Lung (tissue), 11 donors: ENCODE measurements at regions not wholly inside any gene's neighbourhood (a gene's known extent, or its start where the extent isn't known, plus 50 kb on each side); places are given as distances from the start of the nearest gene placed in this dataset.

Experiments used
- ATAC-seq: fragments of 200-7000 bp; cut with Tn5 transposase; one replicate; pipeline ENCODE4 v1.9.1; 2020; ENCODE audit warnings: moderate number of reproducible peaks; ENCODE audit not compliant: insufficient read depth, low FRiP score
- DNase-seq, 3 donors: peaks; one replicate each; pipeline ENCODE4 v3.0.0-alpha.2; 2013 to 2017
- H3K27ac ChIP-seq, 2 donors: one replicate each; pipeline ENCODE4 v1.5.1; 2013; ENCODE audit warnings: mild to moderate bottlenecking in 2 of 2, moderate library complexity in 2 of 2, control low read depth in 1 of 2, inconsistent platforms in 1 of 2, low read depth in 1 of 2, low read length in 1 of 2
- H3K27me3 ChIP-seq, 3 donors: one replicate each; pipeline ENCODE4 v1.5.1; 2013; ENCODE audit warnings: low read length in 2 of 3; ENCODE audit not compliant: control insufficient read depth in 3 of 3, insufficient read depth in 3 of 3
- H3K36me3 ChIP-seq, 4 donors: one replicate each; pipeline ENCODE4 v1.5.1; 2013; ENCODE audit warnings: low read length in 4 of 4, mild to moderate bottlenecking in 1 of 4, moderate library complexity in 1 of 4; ENCODE audit not compliant: control insufficient read depth in 4 of 4, insufficient read depth in 4 of 4
- H3K4me1 ChIP-seq, 5 donors: one replicate each; pipeline ENCODE4 v1.5.1; 2013; ENCODE audit warnings: low read length in 5 of 5, mild to moderate bottlenecking in 2 of 5, moderate library complexity in 1 of 5; ENCODE audit not compliant: control insufficient read depth in 5 of 5, insufficient read depth in 5 of 5
- H3K4me3 ChIP-seq: one replicate; pipeline ENCODE4 v1.5.1; 2013; ENCODE audit warnings: mild to moderate bottlenecking, control low read depth, moderate library complexity
- H3K9ac ChIP-seq, 2 donors: one replicate each; pipeline ENCODE4 v1.5.1; 2013; ENCODE audit warnings: low read length in 2 of 2, control low read depth in 1 of 2; ENCODE audit not compliant: insufficient read depth in 1 of 2
- H3K9me3 ChIP-seq, 4 donors: one replicate each; pipeline ENCODE4 v1.5.1; 2013; ENCODE audit warnings: low read length in 3 of 4, mild to moderate bottlenecking in 1 of 4, moderate library complexity in 1 of 4; ENCODE audit not compliant: control insufficient read depth in 4 of 4, insufficient read depth in 3 of 4
- WGBS, 2 donors: extraction: QIAGEN DNeasy Blood & Tissue Kit; methylation state at CpG; one replicate each; pipeline ENCODE4 v1.1.7; 2013; 5-methylcytosine and 5-hydroxymethylcytosine counted together
- TF ChIP-seq, protein P1 (sequence below): IDR thresholded peaks from 2 replicates; pipeline ENCODE4 v1.5.1; 2012; ENCODE audit warnings: mild to moderate bottlenecking; ENCODE audit errors: control extremely low read depth, extremely low read depth
- donor health status: control.
- donor health status: control.
- donor health status: Bipolar disorder and iron deficiency.
- donor health status: healthy.
- donor health status: DM: yes; HTN: yes; CAD: no.

GRCh38 chr6:128767705-128768104 lies 115.2 kb upstream of the LAMA2 start:
- ATAC-seq, result no peak
- Histone ChIP-seq H3K4me1 (peaks cover 0 to 3% (median 0%) of the 10 kb centered on the region in 5 donors), H3K9ac (no peak overlapping the region), H3K4me3 (no peak overlapping the region), H3K27ac (no peak overlapping the region), H3K9me3 (peaks cover 0 to 7% (median 2%) of the 10 kb centered on the region in 4 donors), H3K36me3 (no peaks in the 10 kb centered on the region), H3K27me3 (no peaks in the 10 kb centered on the region)
- DNase-seq, result no peak
- WGBS, 2 donors, result 60 to 62% methylated on average over 1 of the region's 1 CpG
- TF ChIP-seq, protein P1, sequence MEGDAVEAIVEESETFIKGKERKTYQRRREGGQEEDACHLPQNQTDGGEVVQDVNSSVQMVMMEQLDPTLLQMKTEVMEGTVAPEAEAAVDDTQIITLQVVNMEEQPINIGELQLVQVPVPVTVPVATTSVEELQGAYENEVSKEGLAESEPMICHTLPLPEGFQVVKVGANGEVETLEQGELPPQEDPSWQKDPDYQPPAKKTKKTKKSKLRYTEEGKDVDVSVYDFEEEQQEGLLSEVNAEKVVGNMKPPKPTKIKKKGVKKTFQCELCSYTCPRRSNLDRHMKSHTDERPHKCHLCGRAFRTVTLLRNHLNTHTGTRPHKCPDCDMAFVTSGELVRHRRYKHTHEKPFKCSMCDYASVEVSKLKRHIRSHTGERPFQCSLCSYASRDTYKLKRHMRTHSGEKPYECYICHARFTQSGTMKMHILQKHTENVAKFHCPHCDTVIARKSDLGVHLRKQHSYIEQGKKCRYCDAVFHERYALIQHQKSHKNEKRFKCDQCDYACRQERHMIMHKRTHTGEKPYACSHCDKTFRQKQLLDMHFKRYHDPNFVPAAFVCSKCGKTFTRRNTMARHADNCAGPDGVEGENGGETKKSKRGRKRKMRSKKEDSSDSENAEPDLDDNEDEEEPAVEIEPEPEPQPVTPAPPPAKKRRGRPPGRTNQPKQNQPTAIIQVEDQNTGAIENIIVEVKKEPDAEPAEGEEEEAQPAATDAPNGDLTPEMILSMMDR, result no peak

- H3K36me3 ChIP-seq, result no peaks in the 10 kb centered on the region
- peaks cover 0 to 7% (median 2%) of the 10 kb centered on the region in 4 donors for H3K9me3 ChIP-seq
- H3K4me3 ChIP-seq, result no peak overlapping the region
- TF ChIP-seq, protein P1, result no peak
- WGBS, 2 donors, result 65 to 70% methylated on average over 1 of the region's 1 CpG
- ATAC-seq, result no peak
- no peaks in the 10 kb centered on the region for H3K27me3 ChIP-seq
- no peak overlapping the region for H3K9ac ChIP-seq
- peaks cover 0 to 3% (median 0%) of the 10 kb centered on the region in 5 donors for H3K4me1 ChIP-seq
- no peak for DNase-seq
- H3K27ac ChIP-seq, result no peak overlapping the region
These were observed 115.8 kb upstream of the LAMA2 start for GRCh38 chr6:128767150-128767549.

DNA sequence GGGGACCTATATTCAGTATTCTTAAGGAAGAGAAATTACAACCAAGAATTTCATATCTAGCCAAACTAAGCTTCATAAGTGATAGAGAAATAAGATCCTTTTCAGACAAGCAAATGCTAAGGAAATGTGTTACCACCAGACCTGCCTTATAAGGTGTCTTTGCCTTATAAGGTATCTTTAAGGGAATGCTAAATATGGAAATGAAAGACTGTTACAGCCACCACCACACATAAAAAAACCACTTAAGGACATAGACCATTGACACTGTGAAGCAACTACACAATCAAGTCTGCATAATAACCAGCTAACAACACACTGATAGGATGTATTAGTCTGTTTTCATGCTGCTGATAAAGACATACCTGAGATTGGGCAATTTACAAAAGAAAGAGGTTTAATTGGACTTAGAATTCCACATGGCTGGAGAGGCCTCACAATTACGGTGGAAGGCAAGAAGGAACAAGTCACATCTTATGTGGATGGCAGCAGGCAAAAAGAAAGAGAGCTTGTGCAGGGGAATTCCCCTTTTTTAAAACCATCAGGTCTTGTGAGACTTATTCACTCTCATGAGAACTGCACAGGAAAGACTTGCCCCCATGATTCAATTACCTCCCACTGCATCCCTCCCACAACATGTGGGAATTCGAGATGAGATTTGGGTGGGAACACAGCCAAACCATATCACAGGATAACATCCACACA lies 119.2 kb upstream of the LAMA2 start:
- no peak overlapping the region for H3K27ac ChIP-seq
- no peak overlapping the region for H3K9ac ChIP-seq
- ATAC-seq (no peak), DNase-seq (no peak)
- TF ChIP-seq, protein P1, result no peak
- peaks cover 0 to 3% (median 0%) of the 10 kb centered on the region in 5 donors for H3K4me1 ChIP-seq
- H3K4me3 ChIP-seq, result no peak overlapping the region
- peaks cover 0 to 11% (median 2%) of the 10 kb centered on the region in 4 donors for H3K9me3 ChIP-seq
- no peaks in the 10 kb centered on the region for H3K36me3 ChIP-seq
- H3K27me3 ChIP-seq, result no peaks in the 10 kb centered on the region
- 73 to 83% methylated on average over 2 of the region's 2 CpGs for WGBS, 2 donors
